Femur (tissue), 1 donor: ENCODE measurements at regions not wholly inside any gene's neighbourhood (a gene's known extent, or its start where the extent isn't known, plus 50 kb on each side); places are given as distances from the start of the nearest gene placed in this dataset.
A peak's percentile ranks its signal among the peaks of the same experiment; 100 is the strongest.

Source experiments
- DNase-seq: peaks from one replicate; pipeline ENCODE4 v3.0.0-alpha.2; 2017

- DNase-seq: peak; percentile 65
These were observed 110.4 kb upstream of the RAB27B start for GRCh38 chr18:54717673-54718407.

- no peak for DNase-seq
These were observed 109.9 kb upstream of the RAB27B start for GRCh38 chr18:54718408-54718773.

DNA sequence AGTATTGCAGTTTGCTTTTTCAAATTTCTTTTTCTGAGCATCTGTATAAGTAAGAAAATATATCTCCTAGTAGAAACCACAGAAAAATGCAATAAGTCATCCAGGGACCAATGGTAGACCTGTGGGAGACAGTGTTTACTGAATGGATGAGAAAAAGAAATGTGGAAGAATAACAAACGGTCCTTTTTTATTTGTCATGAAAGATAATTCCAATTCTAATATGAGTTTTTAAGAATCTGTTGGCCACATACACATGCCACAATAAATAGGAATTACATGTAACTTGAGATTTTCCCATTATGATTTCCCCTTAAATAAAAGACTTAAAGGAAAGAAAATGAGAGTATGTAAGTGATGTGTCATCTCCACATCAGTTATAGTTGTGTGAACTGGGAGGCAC is 107.7 kb upstream of the RAB27B start:
- no peak for DNase-seq

GRCh38 chr18:54726143-54726542 is 102.1 kb upstream of the RAB27B start:
- no peak for DNase-seq

DNA sequence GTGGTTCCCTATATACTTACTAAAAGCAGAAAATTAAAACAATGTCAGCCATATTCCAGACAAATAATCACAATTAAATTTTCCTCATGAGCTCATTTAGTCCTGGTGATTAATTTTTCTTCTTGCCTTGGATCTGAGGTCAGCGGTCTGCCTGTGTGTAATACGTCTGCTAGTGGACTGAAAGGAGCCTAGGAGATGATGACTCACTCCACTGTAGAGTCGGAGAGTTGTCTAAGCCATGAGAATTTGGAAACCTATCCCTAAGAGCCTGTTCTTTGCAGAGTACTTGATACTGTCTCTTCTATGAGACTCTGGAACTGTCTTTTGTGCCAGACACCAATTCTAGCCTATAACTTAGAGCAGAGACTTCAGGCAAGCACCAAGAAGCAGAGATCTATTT is 94.2 kb upstream of the RAB27B start:
- DNase-seq: no peak

- DNase-seq: no peak
These were observed 91.3 kb upstream of the RAB27B start for GRCh38 chr18:54736981-54737380.

DNA sequence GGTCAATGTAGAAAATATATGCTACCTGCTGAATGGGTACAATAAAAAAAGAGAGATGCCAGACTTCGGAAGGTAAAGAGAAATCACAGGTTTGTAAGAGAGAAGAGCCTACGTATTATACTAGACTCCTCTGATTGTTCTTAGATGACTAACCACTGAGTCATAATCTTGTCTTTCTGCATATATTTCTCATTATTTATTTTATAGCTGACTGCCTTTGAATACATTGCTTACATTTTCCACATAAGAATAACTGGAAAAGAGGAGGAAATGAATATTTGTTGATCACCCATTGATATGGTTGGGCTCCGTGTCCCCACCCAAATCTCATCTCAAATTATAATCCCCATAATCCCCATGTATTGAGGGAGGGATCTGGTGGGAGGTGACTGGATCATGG is 90.3 kb upstream of the RAB27B start:
- DNase-seq: no peak

GRCh38 chr18:54739476-54739875 is 88.8 kb upstream of the RAB27B start:
- DNase-seq: no peak

- no peak for DNase-seq
These were observed 88.0 kb upstream of the RAB27B start for GRCh38 chr18:54740136-54740846.

GRCh38 chr18:54742120-54742519 is 86.2 kb upstream of the RAB27B start:
- DNase-seq: no peak

DNA sequence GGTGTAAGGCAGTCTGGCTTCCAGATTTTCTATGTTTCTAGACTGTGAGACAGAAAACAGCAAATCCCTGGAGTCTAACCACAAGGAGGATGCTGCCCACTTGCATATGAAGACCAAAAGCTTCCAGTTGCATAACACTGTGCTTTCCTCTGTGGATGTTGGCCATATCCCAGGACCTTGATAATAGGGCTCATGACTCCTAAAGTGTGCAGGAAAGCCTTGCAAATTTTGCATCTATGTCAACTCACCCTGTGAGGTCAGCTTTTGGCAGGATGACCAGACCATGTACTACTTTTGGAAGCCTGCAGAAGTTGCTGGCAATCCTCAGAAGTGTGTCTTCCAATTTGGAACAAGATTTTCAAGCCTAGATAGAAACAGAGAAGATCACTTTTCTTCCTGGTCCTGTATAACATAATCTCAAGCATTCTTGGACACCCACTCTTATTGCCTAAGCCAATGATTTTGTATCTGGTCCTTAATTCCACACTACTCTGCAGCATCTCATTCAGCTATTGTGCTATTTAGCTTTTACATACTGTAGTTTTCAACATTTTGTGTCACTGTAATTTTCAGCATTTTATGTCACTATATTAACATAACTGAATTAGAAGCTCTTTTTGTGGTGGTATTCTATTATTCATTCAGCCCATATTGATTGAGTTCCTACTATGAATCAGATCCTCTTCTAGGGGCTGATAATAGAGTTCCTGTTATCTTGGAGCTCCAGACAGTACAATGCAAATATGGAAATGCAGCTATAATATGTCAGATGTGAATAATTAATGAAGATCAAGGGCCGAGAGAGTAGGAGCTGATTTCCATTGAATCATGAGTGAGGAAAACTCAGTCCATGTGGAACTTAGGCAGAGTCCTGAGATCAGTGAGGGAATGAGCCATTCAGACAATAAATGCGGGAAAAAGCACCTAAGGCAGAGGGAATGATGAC is 85.3 kb upstream of the RAB27B start:
- DNase-seq: peak; percentile 90

GRCh38 chr18:54743605-54743995 is 84.7 kb upstream of the RAB27B start:
- DNase-seq: no peak

DNA sequence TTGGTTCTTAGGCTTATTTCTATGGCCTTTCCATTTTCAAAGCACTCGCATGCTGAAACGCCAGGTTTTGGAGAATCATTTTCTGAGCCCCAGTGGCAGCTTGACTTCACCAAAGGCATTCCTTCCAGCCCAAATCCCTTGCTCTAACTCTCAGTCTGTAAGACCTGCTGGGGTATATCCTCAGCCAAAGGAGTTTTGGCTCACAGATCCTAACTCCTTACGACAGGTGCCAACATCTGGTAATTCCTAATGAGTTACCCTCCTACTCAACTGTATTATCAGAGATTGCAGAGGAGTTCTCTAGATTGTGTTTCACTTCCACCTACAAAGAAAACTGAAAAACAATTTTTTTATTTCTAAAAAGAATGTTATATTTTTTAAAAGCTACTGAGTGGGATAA is 79.0 kb upstream of the RAB27B start:
- no peak for DNase-seq

DNA sequence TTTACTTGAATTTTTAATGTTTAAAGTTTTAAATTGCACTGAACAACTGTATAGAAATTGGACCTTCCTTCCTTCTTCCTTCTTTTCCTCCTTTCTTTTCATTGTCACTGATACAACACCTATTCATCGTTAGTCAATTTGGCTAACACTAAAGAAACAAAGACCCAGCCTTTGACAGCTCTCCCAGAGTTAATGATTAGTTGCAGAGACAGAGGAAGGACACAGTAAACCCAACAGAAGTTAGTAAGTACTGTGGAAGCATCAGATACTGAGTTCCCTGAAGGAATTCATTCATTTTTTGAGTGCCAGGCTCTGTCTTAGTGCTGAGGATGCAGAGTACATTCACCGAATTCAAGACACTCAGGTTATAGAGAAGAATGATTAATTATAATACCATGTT is 77.9 kb upstream of the RAB27B start:
- DNase-seq: no peak

- no peak for DNase-seq
These were observed 76.1 kb upstream of the RAB27B start for GRCh38 chr18:54752185-54752584.

GRCh38 chr18:54755456-54755855 is 72.8 kb upstream of the RAB27B start:
- DNase-seq: no peak

DNA sequence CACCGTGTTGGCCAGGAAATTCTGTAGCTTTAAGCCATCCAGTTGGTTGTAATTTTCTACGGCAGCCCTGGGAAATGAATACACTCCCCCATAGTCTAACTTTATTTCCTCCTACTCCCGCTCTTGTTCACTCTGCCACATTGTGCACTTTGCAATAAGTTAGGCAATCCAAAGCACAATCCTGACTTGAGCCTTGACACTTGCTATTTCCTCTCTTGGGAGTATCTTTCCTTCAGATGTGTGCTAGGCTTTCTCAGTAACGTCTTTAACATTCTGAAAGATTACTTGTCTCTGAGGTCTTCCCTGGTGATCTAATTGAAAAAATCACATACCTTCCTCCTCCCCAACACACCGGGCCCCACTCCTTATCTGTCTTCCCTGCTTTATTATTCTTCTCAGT is 65.9 kb upstream of the RAB27B start:
- no peak for DNase-seq

DNA sequence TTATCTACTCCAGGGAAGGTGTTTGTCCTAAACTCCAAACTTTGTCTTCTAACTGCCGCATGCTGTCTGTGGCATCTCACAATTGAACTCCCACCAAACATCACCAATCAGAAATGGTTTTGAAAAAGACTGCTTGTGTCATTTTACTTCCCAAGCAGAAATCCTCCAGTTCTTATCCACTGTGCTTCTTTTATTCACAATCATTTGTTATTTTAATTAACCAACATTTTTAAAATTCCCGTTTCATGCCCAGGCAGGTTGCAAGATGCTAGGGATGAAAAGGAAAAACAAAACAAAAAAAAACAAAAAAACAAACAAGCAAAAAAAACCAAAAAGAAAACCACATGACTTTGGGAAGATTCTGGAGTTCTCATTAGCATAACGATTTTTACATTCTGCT is 63.5 kb upstream of the RAB27B start:
- DNase-seq: no peak

- no peak for DNase-seq
These were observed 62.5 kb upstream of the RAB27B start for GRCh38 chr18:54765636-54766375.

- DNase-seq: no peak
These were observed 61.6 kb upstream of the RAB27B start for GRCh38 chr18:54766634-54767033.

DNA sequence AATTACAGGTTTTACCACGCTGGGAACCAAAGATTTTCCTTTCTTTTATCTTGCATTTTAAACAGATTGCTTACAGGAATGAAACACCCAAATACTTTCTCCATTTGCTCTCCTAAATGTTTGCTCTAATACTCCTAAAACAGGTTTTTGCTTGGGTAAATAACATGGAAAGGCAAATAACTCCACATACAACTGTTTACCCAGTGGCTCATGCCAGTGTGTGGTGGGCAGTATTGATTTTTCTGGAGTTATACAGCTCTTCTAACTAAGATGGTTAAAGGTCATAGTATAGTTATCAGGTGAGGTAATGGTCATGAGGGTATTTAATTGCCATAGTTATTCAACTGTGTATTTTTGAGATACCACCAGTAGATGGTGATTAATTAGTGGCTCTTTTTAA is 61.2 kb upstream of the RAB27B start:
- no peak for DNase-seq

DNA sequence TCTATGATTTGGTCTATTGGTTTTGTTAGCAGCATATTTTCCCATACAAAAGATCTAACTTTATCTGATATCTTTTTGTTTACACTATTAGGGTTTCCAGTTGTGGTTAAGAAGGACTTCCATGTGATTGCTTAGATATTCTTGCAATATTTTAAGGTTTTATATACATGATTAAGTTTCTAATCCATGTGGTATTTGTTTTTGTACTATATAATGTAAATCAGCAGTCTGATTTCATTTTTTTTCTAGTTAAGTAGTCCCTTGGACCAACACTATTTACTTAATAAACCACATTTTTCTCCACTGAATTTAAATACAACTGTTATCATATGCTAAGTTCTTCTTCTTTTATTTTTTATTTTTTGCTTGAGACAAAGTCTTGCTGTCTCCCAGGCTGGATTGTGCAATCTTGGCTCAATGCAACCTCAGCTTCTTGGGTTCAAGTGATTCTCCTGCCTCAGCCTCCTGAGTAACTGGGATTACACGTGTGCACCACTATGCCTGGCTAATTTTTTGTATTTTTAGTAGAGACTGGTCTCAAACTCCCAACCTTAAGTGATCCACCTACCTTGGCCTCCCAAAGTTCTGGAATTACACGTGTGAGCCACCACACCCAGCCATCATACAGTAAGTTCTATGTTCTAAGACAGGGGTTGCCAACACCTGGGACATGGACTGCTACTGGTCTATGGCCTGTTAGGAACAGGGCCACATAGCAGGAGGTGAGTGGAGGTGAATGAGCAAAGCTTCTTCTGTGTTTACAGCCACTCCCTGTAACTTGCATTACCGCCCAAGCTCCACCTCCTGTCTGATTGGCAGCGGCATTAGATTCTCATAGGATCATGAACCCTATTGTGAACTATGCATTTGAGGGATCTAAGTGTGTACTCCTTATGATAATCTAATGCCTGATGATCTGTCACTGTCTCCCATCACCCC is 58.5 kb upstream of the RAB27B start:
- no peak for DNase-seq
